Fibroblast of mammary gland (primary cell): ENCODE measurements at regions not wholly inside any gene's neighbourhood (a gene's known extent, or its start where the extent isn't known, plus 50 kb on each side); places are given as distances from the start of the nearest gene placed in this dataset.
"Not testable (repeated sequence)": the region's sequence is repeated elsewhere in the genome, so short reads cannot be mapped to it uniquely, and the experiment has no call there.

ENCODE experiments used
- DNase-seq: peaks from one replicate; pipeline ENCODE4 v3.0.0-alpha.2; 2010; ENCODE audit warnings: low read depth
- H3K4me3 ChIP-seq: 2 replicates; pipeline ENCODE4 v1.5.1; 2011; ENCODE audit warnings: low read depth, mild to moderate bottlenecking, low read length, moderate library complexity; ENCODE audit not compliant: control insufficient read depth
- TF ChIP-seq, protein P1 (sequence below): conservative IDR thresholded peaks from 2 replicates; pipeline ENCODE4 v1.5.1; 2011; ENCODE audit warnings: low read depth, low read length, inconsistent platforms; ENCODE audit not compliant: control insufficient read depth, insufficient read depth

DNA sequence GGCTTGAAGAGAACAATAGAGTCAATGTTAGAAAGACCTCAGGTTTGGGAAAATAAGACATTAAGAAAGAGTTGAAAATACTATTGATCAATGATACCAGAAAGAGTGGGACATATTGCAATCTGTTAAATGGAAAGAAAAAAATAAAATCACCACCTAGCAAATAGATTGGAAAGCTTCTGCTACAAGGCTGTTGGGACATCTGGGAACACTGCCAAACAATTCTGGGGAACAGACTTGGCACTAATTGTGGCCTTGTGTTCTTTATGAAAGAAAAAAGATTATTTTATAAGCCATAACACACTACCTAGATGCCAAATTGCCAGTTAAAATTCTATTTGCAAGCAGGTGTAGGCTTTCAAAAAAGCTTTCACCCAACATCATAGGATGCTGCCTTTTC lies 137.8 kb downstream of the TSEN15 start:
- no peak overlapping the region for H3K4me3 ChIP-seq
- TF ChIP-seq, protein P1, sequence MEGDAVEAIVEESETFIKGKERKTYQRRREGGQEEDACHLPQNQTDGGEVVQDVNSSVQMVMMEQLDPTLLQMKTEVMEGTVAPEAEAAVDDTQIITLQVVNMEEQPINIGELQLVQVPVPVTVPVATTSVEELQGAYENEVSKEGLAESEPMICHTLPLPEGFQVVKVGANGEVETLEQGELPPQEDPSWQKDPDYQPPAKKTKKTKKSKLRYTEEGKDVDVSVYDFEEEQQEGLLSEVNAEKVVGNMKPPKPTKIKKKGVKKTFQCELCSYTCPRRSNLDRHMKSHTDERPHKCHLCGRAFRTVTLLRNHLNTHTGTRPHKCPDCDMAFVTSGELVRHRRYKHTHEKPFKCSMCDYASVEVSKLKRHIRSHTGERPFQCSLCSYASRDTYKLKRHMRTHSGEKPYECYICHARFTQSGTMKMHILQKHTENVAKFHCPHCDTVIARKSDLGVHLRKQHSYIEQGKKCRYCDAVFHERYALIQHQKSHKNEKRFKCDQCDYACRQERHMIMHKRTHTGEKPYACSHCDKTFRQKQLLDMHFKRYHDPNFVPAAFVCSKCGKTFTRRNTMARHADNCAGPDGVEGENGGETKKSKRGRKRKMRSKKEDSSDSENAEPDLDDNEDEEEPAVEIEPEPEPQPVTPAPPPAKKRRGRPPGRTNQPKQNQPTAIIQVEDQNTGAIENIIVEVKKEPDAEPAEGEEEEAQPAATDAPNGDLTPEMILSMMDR: no peak
- DNase-seq: no peak

GRCh38 chr1:184190616-184191015 lies 139.1 kb downstream of the TSEN15 start:
- TF ChIP-seq, protein P1: no peak
- no peak overlapping the region for H3K4me3 ChIP-seq
- DNase-seq: no peak

- no peak overlapping the region for H3K4me3 ChIP-seq
- DNase-seq: peak; percentile 90
- TF ChIP-seq, protein P1: no peak
Measured at GRCh38 chr1:184191181-184191621, 139.7 kb downstream of the TSEN15 start.

DNA sequence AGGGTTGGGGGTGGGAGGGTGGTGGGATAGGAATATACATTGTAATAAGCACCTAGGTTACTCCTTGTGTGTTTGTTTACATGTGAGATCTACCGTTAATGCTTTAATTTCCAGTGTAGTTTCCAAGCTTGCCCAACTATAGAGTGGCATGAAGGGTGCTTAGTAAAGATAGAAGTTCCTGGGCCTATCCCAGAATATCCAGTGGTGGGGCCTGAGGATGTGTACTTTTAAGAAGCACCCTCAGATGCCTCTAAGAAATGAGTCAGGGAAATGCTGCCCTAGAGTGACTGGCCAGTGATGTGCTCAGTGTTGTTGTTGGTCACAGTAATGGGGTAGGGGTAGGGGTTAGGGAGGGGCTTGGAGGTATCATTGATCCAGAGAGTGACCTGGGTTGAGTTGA lies 141.3 kb downstream of the TSEN15 start:
- H3K4me3 ChIP-seq: no peak overlapping the region
- TF ChIP-seq, protein P1: no peak
- DNase-seq: no peak

DNA sequence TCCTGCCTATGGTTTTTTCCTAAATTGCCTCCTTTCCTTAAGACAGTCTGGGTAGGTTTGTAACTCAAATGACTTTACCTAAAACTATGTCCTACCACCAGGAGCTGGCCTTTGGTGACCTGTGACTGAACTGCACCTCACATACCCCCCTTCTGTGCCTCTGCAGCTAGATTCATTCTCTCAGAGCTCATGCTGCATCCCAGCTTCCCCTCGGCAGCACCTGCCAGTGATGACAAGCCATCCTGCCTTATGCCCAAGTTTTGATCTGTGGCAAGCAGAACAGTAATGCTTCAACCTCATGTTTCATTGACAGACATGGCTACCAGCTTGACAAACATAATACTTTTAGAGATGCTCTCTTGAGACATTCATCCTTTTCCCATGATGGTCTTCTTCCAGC lies 141.9 kb downstream of the TSEN15 start:
- TF ChIP-seq, protein P1: no peak
- no peak overlapping the region for H3K4me3 ChIP-seq
- DNase-seq: no peak

DNA sequence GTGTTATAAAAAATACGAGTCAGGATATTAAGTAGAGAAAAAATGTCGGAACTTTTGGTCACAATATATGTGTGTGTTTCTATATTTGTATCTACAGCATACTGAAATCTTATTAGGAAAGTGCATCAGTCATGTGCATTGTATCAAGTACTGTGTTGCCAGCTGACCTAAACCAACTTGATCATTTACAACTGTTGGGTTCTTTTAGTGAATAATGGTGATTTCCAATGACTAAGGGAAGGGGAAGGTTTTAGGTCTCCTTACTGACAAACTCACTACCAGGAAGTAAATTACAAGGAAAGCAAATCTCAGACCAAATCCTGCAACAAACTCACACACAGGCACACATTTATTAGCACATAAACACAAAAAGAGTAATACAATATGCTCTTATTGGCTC lies 142.7 kb downstream of the TSEN15 start:
- DNase-seq: no peak
- no peak overlapping the region for H3K4me3 ChIP-seq
- TF ChIP-seq, protein P1: no peak

GRCh38 chr1:184195722-184196121 lies 144.2 kb downstream of the TSEN15 start:
- not testable (repeated sequence) for H3K4me3 ChIP-seq, DNase-seq
